Upper lobe of right lung (tissue), 1 donor: ENCODE measurements at regions not wholly inside any gene's neighbourhood (a gene's known extent, or its start where the extent isn't known, plus 50 kb on each side); places are given as distances from the start of the nearest gene placed in this dataset.

ENCODE experiments used
- ATAC-seq: fragments of 200-7000 bp; cut with Tn5 transposase; one replicate; pipeline ENCODE4 v1.9.1; 2020; ENCODE audit warnings: mild to moderate bottlenecking, moderate library complexity
- DNase-seq: peaks from one replicate; pipeline ENCODE4 v3.0.0-alpha.2; 2020
- H3K27ac ChIP-seq: fragments of 200-600 bp; one replicate; pipeline ENCODE4 v1.8.0; 2022
- H3K27me3 ChIP-seq: fragments of 200-600 bp; one replicate; pipeline ENCODE4 v1.8.0; 2022; ENCODE audit warnings: mild to moderate bottlenecking
- H3K36me3 ChIP-seq: fragments of 200-600 bp; one replicate; pipeline ENCODE4 v1.8.0; 2022
- H3K4me1 ChIP-seq: fragments of 200-600 bp; one replicate; pipeline ENCODE4 v1.8.0; 2022
- H3K4me3 ChIP-seq: fragments of 200-600 bp; one replicate; pipeline ENCODE4 v1.8.0; 2022; ENCODE audit warnings: mild to moderate bottlenecking
- H3K9me3 ChIP-seq: fragments of 200-600 bp; one replicate; pipeline ENCODE4 v1.8.0; 2022
- intact Hi-C: fragments of 100-400 bp; cut with DNase I; formaldehyde crosslinking; loops from one replicate; pipeline ENCODE4 v1.11.0; 2022
- TF ChIP-seq, protein P1 (sequence below): fragments of 200-600 bp; IDR thresholded peaks from one replicate; pipeline ENCODE4 v1.8.0; 2022; ENCODE audit warnings: antibody characterized with exemption
- donor health status: DM: no; HTN: yes; CAD: no; lungs with severe emphysema.

DNA sequence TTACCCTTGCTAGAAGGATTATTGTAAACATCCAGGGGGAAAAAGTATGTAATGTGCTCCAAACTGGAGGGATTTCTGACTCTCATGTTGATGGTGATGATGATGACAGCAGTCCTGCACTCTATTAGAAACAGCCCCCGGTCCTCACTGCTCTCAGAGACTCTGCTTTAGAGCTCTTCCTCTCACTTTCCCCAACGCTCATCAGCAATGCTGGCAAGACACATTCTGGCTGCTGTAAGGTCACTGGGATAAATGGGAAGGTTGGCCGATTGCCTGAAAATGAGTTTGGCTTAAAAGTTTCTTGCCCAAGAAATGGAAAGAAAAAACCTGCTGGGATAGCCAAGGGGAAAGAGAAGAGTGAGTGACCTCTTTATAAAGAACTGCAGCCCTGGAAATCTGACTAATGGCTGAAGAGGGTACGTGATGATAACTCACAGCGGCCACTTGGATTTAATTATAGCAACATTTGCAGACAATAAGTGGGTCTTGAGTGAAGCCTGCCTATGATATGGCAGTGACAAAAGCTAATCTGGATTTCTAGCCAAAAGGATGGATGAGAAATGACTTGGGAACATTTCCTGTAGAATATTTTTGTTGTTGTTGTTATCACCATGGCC, 235.8 kb downstream of the TMEM38B start:
- Histone ChIP-seq H3K9me3 (no peaks in the 10 kb centered on the region), H3K4me3 (no peak overlapping the region), H3K27ac (no peak overlapping the region), H3K4me1 (no peaks in the 10 kb centered on the region), H3K36me3 (no peaks in the 10 kb centered on the region), H3K27me3 (no peaks in the 10 kb centered on the region)
- TF ChIP-seq, protein P1, sequence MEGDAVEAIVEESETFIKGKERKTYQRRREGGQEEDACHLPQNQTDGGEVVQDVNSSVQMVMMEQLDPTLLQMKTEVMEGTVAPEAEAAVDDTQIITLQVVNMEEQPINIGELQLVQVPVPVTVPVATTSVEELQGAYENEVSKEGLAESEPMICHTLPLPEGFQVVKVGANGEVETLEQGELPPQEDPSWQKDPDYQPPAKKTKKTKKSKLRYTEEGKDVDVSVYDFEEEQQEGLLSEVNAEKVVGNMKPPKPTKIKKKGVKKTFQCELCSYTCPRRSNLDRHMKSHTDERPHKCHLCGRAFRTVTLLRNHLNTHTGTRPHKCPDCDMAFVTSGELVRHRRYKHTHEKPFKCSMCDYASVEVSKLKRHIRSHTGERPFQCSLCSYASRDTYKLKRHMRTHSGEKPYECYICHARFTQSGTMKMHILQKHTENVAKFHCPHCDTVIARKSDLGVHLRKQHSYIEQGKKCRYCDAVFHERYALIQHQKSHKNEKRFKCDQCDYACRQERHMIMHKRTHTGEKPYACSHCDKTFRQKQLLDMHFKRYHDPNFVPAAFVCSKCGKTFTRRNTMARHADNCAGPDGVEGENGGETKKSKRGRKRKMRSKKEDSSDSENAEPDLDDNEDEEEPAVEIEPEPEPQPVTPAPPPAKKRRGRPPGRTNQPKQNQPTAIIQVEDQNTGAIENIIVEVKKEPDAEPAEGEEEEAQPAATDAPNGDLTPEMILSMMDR = no peak
- no peak for DNase-seq
- ATAC-seq = no peak
- intact Hi-C loops = no loop called here

- no peak overlapping the region for H3K27ac ChIP-seq
- no peaks in the 10 kb centered on the region for H3K9me3 ChIP-seq
- TF ChIP-seq, protein P1 = no peak
- DNase-seq (no peak), ATAC-seq (no peak)
- H3K27me3 ChIP-seq = no peaks in the 10 kb centered on the region
- H3K36me3 ChIP-seq = no peaks in the 10 kb centered on the region
- H3K4me1 ChIP-seq = no peaks in the 10 kb centered on the region
- intact Hi-C loops = no loop called here
- no peak overlapping the region for H3K4me3 ChIP-seq
These were observed 237.9 kb downstream of the TMEM38B start for GRCh38 chr9:105932276-105932675.

DNA sequence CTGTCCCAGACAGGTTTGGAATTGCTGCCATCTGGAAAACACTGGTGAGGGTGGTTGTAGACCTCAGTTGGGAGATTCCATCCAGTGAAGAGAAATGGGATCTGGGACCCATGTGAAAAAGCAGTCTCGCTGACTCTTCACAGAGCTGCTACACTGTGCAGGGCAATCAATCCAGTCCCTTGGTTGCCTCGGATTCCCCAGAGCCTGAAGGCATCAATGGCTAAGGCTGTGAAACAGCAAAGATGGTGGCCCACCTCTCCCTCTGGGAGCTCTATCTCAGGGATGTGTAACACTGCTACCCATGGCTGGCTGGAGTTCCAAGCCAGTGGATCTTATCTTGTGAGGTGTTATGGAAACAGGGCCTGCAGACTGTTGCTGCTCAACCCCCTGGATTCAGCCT, 256.1 kb downstream of the TMEM38B start:
- no peak overlapping the region for H3K27ac ChIP-seq
- H3K4me1 ChIP-seq = no peaks in the 10 kb centered on the region
- H3K9me3 ChIP-seq = no peaks in the 10 kb centered on the region
- DNase-seq = no peak
- intact Hi-C loops = no loop called here
- ATAC-seq = no peak
- no peaks in the 10 kb centered on the region for H3K36me3 ChIP-seq
- H3K4me3 ChIP-seq = no peak overlapping the region
- H3K27me3 ChIP-seq = no peaks in the 10 kb centered on the region
- TF ChIP-seq, protein P1 = no peak

- DNase-seq = no peak
- H3K9me3 ChIP-seq = no peaks in the 10 kb centered on the region
- H3K4me3 ChIP-seq = no peak overlapping the region
- no peak overlapping the region for H3K27ac ChIP-seq
- no peaks in the 10 kb centered on the region for H3K36me3 ChIP-seq
- intact Hi-C loops = no loop called here
- H3K27me3 ChIP-seq = no peaks in the 10 kb centered on the region
- TF ChIP-seq, protein P1 = no peak
- ATAC-seq = no peak
- no peaks in the 10 kb centered on the region for H3K4me1 ChIP-seq
These were observed 256.6 kb downstream of the TMEM38B start for GRCh38 chr9:105950894-105951293.

- H3K36me3 ChIP-seq = no peaks in the 10 kb centered on the region
- H3K27ac ChIP-seq = no peak overlapping the region
- H3K9me3 ChIP-seq = no peaks in the 10 kb centered on the region
- no peak overlapping the region for H3K4me3 ChIP-seq
- ATAC-seq (no peak), DNase-seq (no peak)
- no peaks in the 10 kb centered on the region for H3K4me1 ChIP-seq
- intact Hi-C loops = no loop called here
- TF ChIP-seq, protein P1 = no peak
- no peaks in the 10 kb centered on the region for H3K27me3 ChIP-seq
These were observed 260.2 kb downstream of the TMEM38B start for GRCh38 chr9:105954517-105954916.

- no peaks in the 10 kb centered on the region for H3K4me1 ChIP-seq
- intact Hi-C loops = no loop called here
- no peaks in the 10 kb centered on the region for H3K36me3 ChIP-seq
- H3K9me3 ChIP-seq = no peaks in the 10 kb centered on the region
- TF ChIP-seq, protein P1 = no peak
- H3K4me3 ChIP-seq = no peak overlapping the region
- no peak for ATAC-seq
- H3K27ac ChIP-seq = no peak overlapping the region
- no peak for DNase-seq
- H3K27me3 ChIP-seq = no peaks in the 10 kb centered on the region
These were observed 263.5 kb downstream of the TMEM38B start for GRCh38 chr9:105957830-105958229.
